MM.1S (cell line): ENCODE measurements at regions not wholly inside any gene's neighbourhood (a gene's known extent, or its start where the extent isn't known, plus 50 kb on each side); places are given as distances from the start of the nearest gene placed in this dataset.

ENCODE experiments used
- DNase-seq: peaks from one replicate; pipeline ENCODE4 v3.0.0-alpha.2; 2015
- H2AFZ ChIP-seq: fragments of 300-600 bp; sonication (generic); 2 replicates; pipeline ENCODE4 v1.6.0; 2016; ENCODE audit warnings: antibody characterized with exemption, low read length
- H3F3A ChIP-seq: fragments of 300-600 bp; sonication (generic); 2 replicates; pipeline ENCODE4 v1.6.1; 2016; ENCODE audit warnings: mild to moderate bottlenecking, antibody characterized with exemption, low read length, moderate library complexity, mixed read lengths; ENCODE audit not compliant: insufficient read depth
- H3K27ac ChIP-seq: fragments of 300-600 bp; sonication (generic); 2 replicates; pipeline ENCODE4 v1.5.1; 2016; ENCODE audit warnings: mild to moderate bottlenecking, low read length
- H3K27me3 ChIP-seq: fragments of 300-600 bp; sonication (generic); replicated peaks from 2 replicates; pipeline ENCODE4 v1.6.0; 2016; ENCODE audit warnings: low read length; ENCODE audit not compliant: insufficient read depth
- H3K36me3 ChIP-seq: fragments of 300-600 bp; sonication (generic); replicated peaks from 2 replicates; pipeline ENCODE4 v1.6.1; 2016; ENCODE audit warnings: mild to moderate bottlenecking, low read length, mixed read lengths; ENCODE audit not compliant: insufficient read depth
- H3K4me1 ChIP-seq: fragments of 300-600 bp; sonication (generic); 2 replicates; pipeline ENCODE4 v1.6.1; 2016; ENCODE audit warnings: low read length, mixed read lengths
- H3K4me2 ChIP-seq: fragments of 300-600 bp; sonication (generic); 2 replicates; pipeline ENCODE4 v1.6.0; 2016; ENCODE audit warnings: low read depth, low read length
- H3K4me3 ChIP-seq: fragments of 300-600 bp; sonication (generic); 2 replicates; pipeline ENCODE4 v1.5.1; 2016; ENCODE audit warnings: low read length, mixed read lengths
- H3K79me2 ChIP-seq: fragments of 300-600 bp; sonication (generic); 2 replicates; pipeline ENCODE4 v1.6.1; 2016; ENCODE audit warnings: mixed run types, low read length, mixed read lengths
- H3K9ac ChIP-seq: fragments of 300-600 bp; sonication (generic); 2 replicates; pipeline ENCODE4 v1.6.1; 2016; ENCODE audit warnings: low read length, mixed read lengths
- H3K9me2 ChIP-seq: fragments of 300-600 bp; sonication (generic); replicated peaks from 2 replicates; pipeline ENCODE4 v1.6.1; 2016; ENCODE audit warnings: mild to moderate bottlenecking, low read length, mixed read lengths; ENCODE audit not compliant: insufficient read depth
- H3K9me3 ChIP-seq: fragments of 300-600 bp; sonication (generic); replicated peaks from 2 replicates; pipeline ENCODE4 v1.6.1; 2016; ENCODE audit warnings: mild to moderate bottlenecking, low read length, mixed read lengths; ENCODE audit not compliant: insufficient read depth
- H4K20me1 ChIP-seq: fragments of 300-600 bp; sonication (generic); 2 replicates; pipeline ENCODE4 v1.6.1; 2016; ENCODE audit warnings: mild to moderate bottlenecking, low read length, moderate library complexity, mixed read lengths; ENCODE audit not compliant: insufficient read depth
- EZH2 ChIP-seq: fragments of 300-600 bp; sonication (generic); optimal IDR thresholded peaks from 2 replicates; pipeline ENCODE3; 2017; ENCODE audit warnings: low read depth, mild to moderate bottlenecking, antibody characterized with exemption, low read length, mixed read lengths
- EZH2phosphoT487 ChIP-seq: fragments of 300-600 bp; sonication (generic); IDR thresholded peaks from 2 replicates; pipeline ENCODE4 v1.6.1; 2018; ENCODE audit warnings: antibody characterized with exemption, low read length
- TF ChIP-seq, protein P1 (sequence below): fragments of 300-600 bp; sonication (generic); IDR thresholded peaks from 2 replicates; pipeline ENCODE4 v1.5.1; 2016; ENCODE audit warnings: antibody characterized with exemption, low read length, mixed read lengths

DNA sequence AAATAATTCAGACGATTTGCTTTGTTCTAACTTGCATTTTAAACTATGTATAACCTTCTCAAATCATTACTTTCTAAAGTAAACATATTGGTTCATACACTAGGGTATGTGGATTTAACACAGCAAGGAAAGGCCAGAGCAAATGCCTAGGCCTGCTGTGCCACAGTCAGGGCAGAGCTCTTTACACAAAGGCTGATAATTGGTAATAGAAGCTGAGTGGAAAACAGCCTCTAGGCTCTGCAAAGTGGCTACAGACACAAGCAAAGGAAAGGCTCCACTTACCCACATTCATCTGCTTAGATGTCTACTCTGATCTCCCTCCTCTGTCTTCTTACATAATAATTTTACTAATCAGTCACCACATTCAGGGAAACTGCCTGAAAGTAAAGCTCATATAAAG is 382.9 kb downstream of the OLFM4 start:
- Histone ChIP-seq H3K27me3 (no peaks in the 10 kb centered on the region), H3K4me1 (no peaks in the 10 kb centered on the region), H3K36me3 (no peaks in the 10 kb centered on the region), H4K20me1 (no peaks in the 10 kb centered on the region), H3K27ac (no peak overlapping the region), H3K9me3 (no peaks in the 10 kb centered on the region), H3K9me2 (no peaks in the 10 kb centered on the region), H3K4me2 (no peak overlapping the region), H3K9ac (no peak overlapping the region), H3K4me3 (no peak overlapping the region), H2AFZ (no peak overlapping the region), H3K79me2 (no peaks in the 10 kb centered on the region), H3F3A (no peaks in the 10 kb centered on the region)
- DNase-seq, result no peak
- TF ChIP-seq, protein P1, sequence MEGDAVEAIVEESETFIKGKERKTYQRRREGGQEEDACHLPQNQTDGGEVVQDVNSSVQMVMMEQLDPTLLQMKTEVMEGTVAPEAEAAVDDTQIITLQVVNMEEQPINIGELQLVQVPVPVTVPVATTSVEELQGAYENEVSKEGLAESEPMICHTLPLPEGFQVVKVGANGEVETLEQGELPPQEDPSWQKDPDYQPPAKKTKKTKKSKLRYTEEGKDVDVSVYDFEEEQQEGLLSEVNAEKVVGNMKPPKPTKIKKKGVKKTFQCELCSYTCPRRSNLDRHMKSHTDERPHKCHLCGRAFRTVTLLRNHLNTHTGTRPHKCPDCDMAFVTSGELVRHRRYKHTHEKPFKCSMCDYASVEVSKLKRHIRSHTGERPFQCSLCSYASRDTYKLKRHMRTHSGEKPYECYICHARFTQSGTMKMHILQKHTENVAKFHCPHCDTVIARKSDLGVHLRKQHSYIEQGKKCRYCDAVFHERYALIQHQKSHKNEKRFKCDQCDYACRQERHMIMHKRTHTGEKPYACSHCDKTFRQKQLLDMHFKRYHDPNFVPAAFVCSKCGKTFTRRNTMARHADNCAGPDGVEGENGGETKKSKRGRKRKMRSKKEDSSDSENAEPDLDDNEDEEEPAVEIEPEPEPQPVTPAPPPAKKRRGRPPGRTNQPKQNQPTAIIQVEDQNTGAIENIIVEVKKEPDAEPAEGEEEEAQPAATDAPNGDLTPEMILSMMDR, result no peak
- TF ChIP-seq EZH2 (no peak), EZH2phosphoT487 (no peak)

DNA sequence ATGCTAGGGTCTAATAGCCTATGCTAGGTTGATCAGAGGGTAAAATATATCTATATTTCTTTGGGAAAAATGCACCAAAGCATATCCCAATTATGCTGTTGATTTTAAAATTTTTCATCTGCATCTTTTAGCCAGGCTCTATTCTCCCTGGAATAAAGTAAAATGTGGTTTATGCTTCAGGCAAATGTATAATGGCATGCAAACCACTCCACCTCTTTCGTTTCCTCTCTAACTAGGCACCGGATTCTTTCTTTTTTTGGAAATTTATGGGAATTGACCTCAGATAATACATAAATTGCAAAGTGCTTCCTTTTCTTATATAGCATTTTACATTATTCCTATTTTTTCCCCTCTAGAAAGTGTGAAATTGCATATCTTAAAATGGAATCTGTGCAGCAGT is 386.5 kb downstream of the OLFM4 start:
- H3K27me3 ChIP-seq, result no peaks in the 10 kb centered on the region
- H3K36me3 ChIP-seq, result no peaks in the 10 kb centered on the region
- H3K9me3 ChIP-seq, result no peaks in the 10 kb centered on the region
- H4K20me1 ChIP-seq, result no peaks in the 10 kb centered on the region
- no peak overlapping the region for H3K4me2 ChIP-seq
- TF ChIP-seq EZH2 (no peak), EZH2phosphoT487 (no peak)
- TF ChIP-seq, protein P1, result no peak
- DNase-seq, result no peak
- H3K27ac ChIP-seq, result no peak overlapping the region
- no peak overlapping the region for H2AFZ ChIP-seq
- no peaks in the 10 kb centered on the region for H3F3A ChIP-seq
- H3K79me2 ChIP-seq, result no peaks in the 10 kb centered on the region
- no peak overlapping the region for H3K4me3 ChIP-seq
- no peaks in the 10 kb centered on the region for H3K9me2 ChIP-seq
- no peak overlapping the region for H3K9ac ChIP-seq
- no peaks in the 10 kb centered on the region for H3K4me1 ChIP-seq

DNA sequence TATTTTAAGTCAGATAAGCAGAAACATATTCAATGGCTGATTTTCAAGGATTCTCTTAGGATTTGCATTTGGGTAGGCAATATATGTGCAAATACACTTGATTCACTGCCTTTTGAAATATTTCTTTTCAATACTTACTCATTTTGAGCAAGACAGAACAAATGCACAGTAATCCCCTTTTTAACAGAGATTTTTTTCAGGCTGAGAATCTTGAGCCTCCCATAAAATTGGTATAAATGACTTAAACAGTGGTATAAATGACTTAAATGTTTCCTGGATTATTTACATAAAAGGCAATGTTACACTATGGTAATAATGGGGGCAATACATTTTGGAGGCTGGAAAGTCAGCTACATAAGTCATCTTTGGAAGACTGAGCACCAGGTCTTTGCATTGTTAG is 389.0 kb downstream of the OLFM4 start:
- H4K20me1 ChIP-seq, result no peaks in the 10 kb centered on the region
- no peaks in the 10 kb centered on the region for H3K4me1 ChIP-seq
- no peaks in the 10 kb centered on the region for H3F3A ChIP-seq
- DNase-seq, result no peak
- no peak overlapping the region for H3K4me2 ChIP-seq
- H3K36me3 ChIP-seq, result no peaks in the 10 kb centered on the region
- H3K27ac ChIP-seq, result no peak overlapping the region
- no peak overlapping the region for H3K9ac ChIP-seq
- H3K27me3 ChIP-seq, result no peaks in the 10 kb centered on the region
- no peaks in the 10 kb centered on the region for H3K79me2 ChIP-seq
- no peaks in the 10 kb centered on the region for H3K9me3 ChIP-seq
- no peak overlapping the region for H2AFZ ChIP-seq
- no peak overlapping the region for H3K4me3 ChIP-seq
- TF ChIP-seq EZH2 (no peak), EZH2phosphoT487 (no peak)
- TF ChIP-seq, protein P1, result no peak
- H3K9me2 ChIP-seq, result no peaks in the 10 kb centered on the region
